Fibroblast of skin of right quadriceps (primary cell): ENCODE measurements at regions not wholly inside any gene's neighbourhood (a gene's known extent, or its start where the extent isn't known, plus 50 kb on each side); places are given as distances from the start of the nearest gene placed in this dataset.

ENCODE experiments used
- DNase-seq: peaks from one replicate; pipeline ENCODE4 v3.0.0-alpha.2; 2013

DNA sequence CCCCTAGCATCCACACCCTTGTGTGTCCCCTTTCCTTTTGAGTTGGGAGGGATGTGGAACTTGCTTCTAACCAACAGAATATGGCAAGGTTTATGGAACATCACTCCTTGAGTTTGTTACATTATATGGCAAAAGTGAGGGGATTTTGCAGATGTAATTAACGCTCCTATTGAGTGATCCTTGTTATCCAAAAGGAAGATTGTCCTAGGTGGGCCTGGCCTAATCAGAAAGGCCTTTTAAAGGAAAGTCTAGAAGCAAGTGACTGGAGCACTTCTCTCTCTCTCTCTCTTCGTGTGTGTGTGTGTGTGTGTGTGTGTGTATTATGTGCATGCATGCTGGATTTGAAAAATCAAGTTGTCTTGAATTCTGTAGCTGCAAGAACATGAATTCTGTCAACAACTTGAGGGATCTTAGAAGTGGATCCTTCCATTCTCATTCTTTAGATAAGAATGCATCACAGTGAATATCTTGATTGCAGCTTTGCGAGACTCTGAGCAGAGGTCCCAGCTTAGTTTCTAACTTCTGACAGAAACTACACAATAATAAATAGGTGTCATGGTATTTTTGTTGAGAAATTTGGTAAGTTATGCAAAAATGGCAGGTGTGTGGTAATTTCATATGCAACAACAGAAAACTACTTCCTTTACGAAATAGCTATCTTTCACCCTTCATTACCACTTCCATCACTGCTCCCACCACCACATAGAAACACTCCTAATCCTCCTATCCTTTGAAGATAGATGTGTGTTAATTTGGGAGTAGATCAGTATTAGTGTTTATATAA is 360.9 kb upstream of the CBLB start:
- no peak for DNase-seq

DNA sequence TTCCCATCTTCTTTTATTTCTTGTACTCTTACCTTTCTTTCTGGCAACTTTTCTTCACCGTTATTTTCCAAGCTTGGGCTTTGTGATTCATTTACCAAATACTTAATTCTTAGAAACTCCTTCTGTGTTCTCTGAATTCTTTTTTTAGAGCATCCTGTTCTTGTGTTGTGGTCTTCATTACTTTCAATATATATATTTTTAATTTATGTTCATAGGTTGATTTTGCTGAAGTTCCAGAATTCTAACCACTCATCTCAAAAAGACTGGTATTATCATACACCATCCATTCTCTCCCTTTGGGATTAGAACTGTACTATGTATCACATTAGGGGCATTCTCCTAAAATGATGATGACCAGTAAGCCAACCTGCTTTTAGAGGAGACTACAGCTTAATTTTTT is 362.3 kb upstream of the CBLB start:
- DNase-seq, result no peak

- DNase-seq, result peak; percentile 53
Observed at GRCh38 chr3:106232956-106233355, 364.1 kb upstream of the CBLB start.

GRCh38 chr3:106239195-106239697 is 370.4 kb upstream of the CBLB start:
- no peak for DNase-seq

- DNase-seq, result no peak
Observed at GRCh38 chr3:106241593-106241992, 372.8 kb upstream of the CBLB start.

GRCh38 chr3:106242781-106243180 is 374.0 kb upstream of the CBLB start:
- DNase-seq, result no peak

- no peak for DNase-seq
Observed at GRCh38 chr3:106245400-106245799, 376.6 kb upstream of the CBLB start.

GRCh38 chr3:106247902-106248684 is 379.3 kb upstream of the CBLB start:
- peak; percentile 14 for DNase-seq

GRCh38 chr3:106249159-106249558 is 380.3 kb upstream of the CBLB start:
- peak; percentile 86 for DNase-seq

DNA sequence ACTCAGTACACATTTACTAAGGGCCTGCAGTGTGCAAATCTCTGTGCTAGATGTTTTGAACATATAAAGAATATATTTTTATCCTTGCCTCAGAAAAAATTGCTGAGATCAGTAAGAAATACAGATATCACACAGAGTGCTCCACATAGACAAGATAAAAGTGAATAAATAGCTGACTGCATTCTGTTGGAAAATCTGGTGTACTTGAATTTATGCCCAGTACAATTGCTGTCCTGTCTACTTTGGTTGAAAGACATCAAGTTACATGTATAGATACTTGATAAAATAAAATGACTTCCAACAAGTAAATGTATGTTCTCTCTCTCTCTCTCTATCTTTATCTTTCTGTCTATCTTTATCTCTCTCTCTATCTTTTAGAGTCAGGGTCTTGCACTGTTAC is 381.2 kb upstream of the CBLB start:
- no peak for DNase-seq

DNA sequence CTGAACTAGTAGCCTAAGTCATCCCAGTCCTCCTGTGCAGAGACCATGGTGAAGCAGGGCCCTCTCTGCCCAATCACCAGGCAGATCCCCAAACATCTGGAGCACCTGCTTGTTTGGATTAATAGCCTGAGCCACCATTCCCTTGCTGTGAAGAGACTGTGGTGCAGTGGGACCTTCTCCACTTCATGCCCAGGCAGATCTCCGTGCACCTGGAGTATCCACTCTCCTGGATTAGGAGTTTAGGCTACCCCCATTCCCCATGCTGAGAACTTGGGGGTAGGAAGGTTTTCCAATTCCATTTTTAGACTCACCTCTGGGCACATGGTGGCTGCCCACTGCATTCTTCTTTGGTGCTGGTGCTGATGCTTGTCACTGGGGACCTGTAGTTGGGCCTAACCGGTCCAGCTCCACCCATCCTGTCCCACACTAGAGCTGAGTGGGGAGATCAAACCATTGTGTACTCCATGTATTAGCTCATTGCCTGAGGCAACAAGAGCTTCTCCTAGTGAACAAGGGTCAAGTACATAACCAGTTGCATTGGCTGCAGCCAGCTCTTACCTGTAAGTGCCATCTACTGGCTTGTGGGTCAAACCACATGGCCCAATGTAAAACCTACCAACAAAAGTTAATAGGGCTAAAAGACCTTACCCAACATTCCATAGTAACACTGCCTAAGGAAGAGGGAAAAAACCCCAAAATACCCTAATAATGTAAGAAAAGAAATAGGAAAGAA is 382.5 kb upstream of the CBLB start:
- DNase-seq, result no peak

DNA sequence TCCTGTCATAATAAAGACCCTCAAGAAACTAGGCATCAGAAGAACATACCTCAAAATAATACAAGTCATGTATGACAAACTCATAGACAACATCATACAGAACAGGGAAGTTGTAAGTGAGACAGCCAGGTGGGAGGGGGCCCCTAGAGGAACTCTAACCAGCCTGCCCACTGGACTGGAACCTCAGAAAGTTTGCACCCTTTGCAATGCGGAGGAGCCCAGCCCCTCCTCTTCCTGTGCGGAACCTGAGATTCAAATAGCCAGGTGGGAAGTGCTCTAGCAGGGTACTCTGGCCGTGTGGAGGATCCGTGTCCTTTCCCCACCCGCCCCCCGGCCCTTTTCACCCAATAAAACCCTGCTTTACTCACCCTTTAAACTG is 387.0 kb upstream of the CBLB start:
- no peak for DNase-seq

DNA sequence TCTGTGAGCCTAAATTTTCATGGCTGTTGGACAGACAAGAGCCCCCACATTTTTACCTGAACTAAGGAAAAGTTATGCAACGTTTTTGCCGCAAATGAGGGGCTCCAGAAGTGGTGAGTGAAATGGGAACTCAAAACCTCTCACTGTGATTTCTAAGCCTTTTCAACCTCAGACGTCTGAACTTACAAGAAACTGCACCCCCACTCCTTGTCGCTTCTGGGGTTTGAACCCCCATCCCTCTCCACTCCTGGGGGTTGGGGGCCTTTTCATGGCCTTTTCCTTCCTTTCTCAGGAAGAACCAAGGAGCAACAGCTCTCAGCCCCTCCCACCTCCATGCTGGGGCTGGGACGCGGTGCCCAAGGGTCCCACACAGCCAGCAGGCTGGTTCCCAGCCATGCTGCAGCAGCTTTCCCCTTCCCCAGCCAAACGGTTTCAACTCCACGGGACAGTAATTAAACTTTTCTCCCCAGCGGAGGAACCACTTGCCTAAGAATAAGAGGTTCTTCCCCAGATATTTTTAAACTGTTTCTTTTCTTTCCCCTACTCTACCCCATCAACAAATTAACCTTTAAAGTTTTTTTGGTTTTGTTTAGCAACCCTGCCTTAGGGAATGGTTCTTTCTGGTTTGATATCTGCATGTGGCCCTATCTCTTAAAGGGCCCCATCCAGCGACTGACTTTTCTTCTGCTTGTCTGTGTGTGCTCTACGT is 387.6 kb upstream of the CBLB start:
- DNase-seq, result no peak

GRCh38 chr3:106257172-106257571 is 388.4 kb upstream of the CBLB start:
- no peak for DNase-seq

- no peak for DNase-seq
Observed at GRCh38 chr3:106261396-106261795, 392.6 kb upstream of the CBLB start.

- peak; percentile 97 for DNase-seq
Observed at GRCh38 chr3:106261915-106262683, 393.3 kb upstream of the CBLB start.

GRCh38 chr3:106263011-106263410 is 394.2 kb upstream of the CBLB start:
- DNase-seq, result peak; percentile 73

GRCh38 chr3:106263546-106263945 is 394.7 kb upstream of the CBLB start:
- DNase-seq, result no peak

GRCh38 chr3:106265704-106266103 is 396.9 kb upstream of the CBLB start:
- no peak for DNase-seq

DNA sequence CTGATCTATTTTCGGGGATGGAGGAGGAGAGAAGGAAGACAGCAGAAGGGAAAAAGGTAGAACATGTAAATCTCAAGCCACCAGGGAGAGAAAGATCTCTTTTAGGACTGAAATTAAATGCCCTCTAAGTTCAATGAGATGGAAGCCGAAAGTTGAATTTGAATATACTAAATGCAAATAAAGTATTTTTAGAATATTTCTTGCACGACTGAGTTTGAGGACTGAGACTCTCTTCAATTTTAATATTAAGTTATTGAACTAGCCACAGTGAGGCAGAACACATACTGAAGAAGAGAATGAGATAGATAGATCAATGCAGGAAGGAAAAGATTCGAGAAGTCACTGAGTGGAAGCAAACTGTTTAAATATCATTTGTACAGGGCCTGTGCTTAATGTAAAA is 399.9 kb upstream of the CBLB start:
- DNase-seq, result no peak

DNA sequence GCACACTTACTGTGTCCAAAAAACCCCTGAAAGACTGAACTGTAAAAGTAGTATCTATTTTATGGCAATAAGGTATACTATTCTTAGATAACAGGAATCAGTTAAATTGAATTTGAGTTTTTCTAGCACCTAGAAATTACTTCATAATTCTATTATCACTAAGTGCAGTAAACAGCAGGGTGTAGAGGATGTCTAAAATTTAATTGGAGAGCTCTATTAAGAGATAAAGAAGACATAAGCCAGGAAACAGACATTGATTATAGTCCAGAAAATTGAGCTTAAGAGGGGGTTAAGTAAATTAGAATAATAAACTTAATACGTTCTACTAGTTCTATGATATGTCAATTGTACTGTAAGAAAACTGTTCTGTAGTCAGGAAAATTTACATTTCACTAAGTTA is 403.5 kb upstream of the CBLB start:
- DNase-seq, result no peak

GRCh38 chr3:106275592-106275991 is 406.8 kb upstream of the CBLB start:
- DNase-seq, result no peak
